Neural cell (in vitro differentiated cells): ENCODE measurements at regions not wholly inside any gene's neighbourhood (a gene's known extent, or its start where the extent isn't known, plus 50 kb on each side); places are given as distances from the start of the nearest gene placed in this dataset.

ENCODE experiments used
- CTCF ChIP-seq: fragments of 450-650 bp; IDR thresholded peaks from 2 replicates; pipeline ENCODE4 v1.5.1; 2014; ENCODE audit warnings: antibody characterized with exemption, mild to moderate bottlenecking, moderate library complexity; ENCODE audit not compliant: poor library complexity, severe bottlenecking
- MXI1 ChIP-seq: fragments of 450-650 bp; conservative IDR thresholded peaks from 2 replicates; pipeline ENCODE4 v1.6.1; 2014; ENCODE audit warnings: antibody characterized with exemption, mild to moderate bottlenecking; ENCODE audit not compliant: poor library complexity, severe bottlenecking
- POLR2AphosphoS5 ChIP-seq: IDR thresholded peaks from 2 replicates; pipeline ENCODE4 v1.6.1; 2012
- RAD21 ChIP-seq: fragments of 450-650 bp; conservative IDR thresholded peaks from 2 replicates; pipeline ENCODE4 v1.6.1; 2014; ENCODE audit warnings: antibody characterized with exemption, mild to moderate bottlenecking, moderate library complexity
- REST ChIP-seq: IDR thresholded peaks from 2 replicates; pipeline ENCODE4 v1.6.1; 2012; ENCODE audit warnings: borderline replicate concordance
- TAF1 ChIP-seq: IDR thresholded peaks from 2 replicates; pipeline ENCODE4 v1.6.1; 2012; ENCODE audit warnings: low read depth

- no peak for TF ChIP-seq RAD21
- TF ChIP-seq CTCF: no peak
- TF ChIP-seq POLR2AphosphoS5: no peak
- TF ChIP-seq TAF1: no peak
- no peak for TF ChIP-seq REST
- no peak for TF ChIP-seq MXI1
Measured at GRCh38 chr4:24006269-24006668, 116.4 kb upstream of the PPARGC1A start.
